H1 (cell line): ENCODE measurements at regions not wholly inside any gene's neighbourhood (a gene's known extent, or its start where the extent isn't known, plus 50 kb on each side); places are given as distances from the start of the nearest gene placed in this dataset.

Experiments used
- CTCF ChIA-PET: fragments of 300-600 bp; sonication (Branson Sonifier 250); formaldehyde crosslinking; loops from one replicate; lab custom pipeline; 2021; ENCODE audit not compliant: partially characterized antibody; lab: Charles Lee
- POLR2A ChIA-PET: fragments of 300-600 bp; sonication (Branson Sonifier 250); formaldehyde crosslinking; loops from one replicate; lab custom pipeline; 2021; ENCODE audit warnings: inconsistent platforms; ENCODE audit not compliant: partially characterized antibody; lab: Charles Lee
- DNase-seq, 2 experiments: peaks; one replicate each; pipeline versions ENCODE4 v3.0.0 to v3.0.0-alpha.2; 2010 to 2022; ENCODE audit warnings: low spot score in 2 of 2, low read depth in 1 of 2, mixed read lengths in 1 of 2
- FAIRE-seq: peaks from 2 replicates; lab custom pipeline; 2011; peaks lifted over from hg19 to GRCh38; lab: Jason Lieb, UNC
- H2AFZ ChIP-seq: 2 replicates; pipeline ENCODE4 v1.8.1; 2012; ENCODE audit warnings: low read length, inconsistent platforms
- H2AK5ac ChIP-seq: 2 replicates; pipeline ENCODE4 v1.6.1; 2013; ENCODE audit warnings: low read depth, low read length
- H2BK120ac ChIP-seq: replicated peaks from 2 replicates; pipeline ENCODE3; 2013; ENCODE audit warnings: low read depth, low read length, inconsistent platforms
- H2BK12ac ChIP-seq: 2 replicates; pipeline ENCODE4 v1.6.1; 2013; ENCODE audit warnings: low read depth, low read length
- H2BK15ac ChIP-seq: 2 replicates; pipeline ENCODE4 v1.6.1; 2013; ENCODE audit warnings: low read length
- H2BK20ac ChIP-seq: 2 replicates; pipeline ENCODE4 v1.6.1; 2013; ENCODE audit warnings: low read length
- H2BK5ac ChIP-seq: 2 replicates; pipeline ENCODE4 v1.6.1; 2013; ENCODE audit warnings: low read depth, low read length
- H3K14ac ChIP-seq: 2 replicates; pipeline ENCODE4 v1.6.1; 2013; ENCODE audit warnings: inconsistent platforms; ENCODE audit not compliant: insufficient read length
- H3K18ac ChIP-seq: 2 replicates; pipeline ENCODE4 v1.6.1; 2013; ENCODE audit warnings: low read length; ENCODE audit errors: extremely low read depth
- H3K23ac ChIP-seq: 2 replicates; pipeline ENCODE4 v1.6.1; 2013; ENCODE audit warnings: inconsistent platforms; ENCODE audit not compliant: insufficient read length
- H3K23me2 ChIP-seq: 2 replicates; pipeline ENCODE4 v1.6.1; 2013; ENCODE audit warnings: low read depth, low read length
- H3K27ac ChIP-seq: 2 replicates; pipeline ENCODE4 v1.6.1; 2011; ENCODE audit warnings: low read depth, low read length, inconsistent platforms
- H3K27me3 ChIP-seq, 4 experiments: replicated peaks in 1 of 4; 1 replicate in 1 of 4; 2 replicates in 3 of 4; pipeline versions ENCODE4 v1.6.1 to v1.8.1; 2011 to 2013; ENCODE audit warnings: low read length in 3 of 4, mild to moderate bottlenecking in 3 of 4, inconsistent platforms in 2 of 4, mixed read lengths in 2 of 4, moderate library complexity in 1 of 4; ENCODE audit not compliant: control insufficient read depth in 3 of 4, insufficient read depth in 3 of 4; ENCODE audit errors: extremely low read depth in 1 of 4
- H3K36me3 ChIP-seq, 4 experiments: 2 replicates each; pipeline versions ENCODE4 v1.6.1 to v1.8.1; 2011 to 2013; ENCODE audit warnings: mild to moderate bottlenecking in 4 of 4, low read length in 3 of 4, moderate library complexity in 2 of 4, control low read depth in 1 of 4, inconsistent platforms in 1 of 4; ENCODE audit not compliant: insufficient read depth in 4 of 4, control insufficient read depth in 2 of 4
- H3K4ac ChIP-seq: replicated peaks from 2 replicates; pipeline ENCODE3; 2013; ENCODE audit warnings: low read length, low read depth, mixed read lengths, inconsistent platforms; ENCODE audit not compliant: insufficient read length
- H3K4me1 ChIP-seq, 4 experiments: replicated peaks in 1 of 4; 1 replicate in 1 of 4; 2 replicates in 3 of 4; pipeline versions ENCODE4 v1.6.1 to v1.8.1; 2011 to 2013; ENCODE audit warnings: low read length in 3 of 4, inconsistent platforms in 2 of 4, mixed read lengths in 1 of 4; ENCODE audit not compliant: insufficient read depth in 4 of 4, control insufficient read depth in 3 of 4
- H3K4me2 ChIP-seq, 2 experiments: 2 replicates each; pipeline versions ENCODE4 v1.6.1 to v1.8.1; 2011 to 2013; ENCODE audit warnings: low read depth in 2 of 2, low read length in 2 of 2, control low read depth in 1 of 2, inconsistent platforms in 1 of 2, mild to moderate bottlenecking in 1 of 2; ENCODE audit not compliant: insufficient read depth in 1 of 2
- H3K4me3 ChIP-seq, 4 experiments: fragments of 200-600, 300-600 bp in 1 of 4; sonication (generic), shearing (Covaris generic), sonication (Bioruptor Twin) in 1 of 4; 2 replicates each; pipeline versions ENCODE4 v1.5.1 to v1.8.1; 2011 to 2016; ENCODE audit warnings: low read length in 4 of 4, low read depth in 3 of 4, control low read depth in 2 of 4, inconsistent platforms in 2 of 4, mild to moderate bottlenecking in 2 of 4, mixed read lengths in 1 of 4, moderate library complexity in 1 of 4; ENCODE audit not compliant: insufficient read depth in 2 of 4; ENCODE audit errors: extremely low read depth in 1 of 4
- H3K56ac ChIP-seq: replicated peaks from 2 replicates; pipeline ENCODE3; 2013; ENCODE audit warnings: low read depth, mild to moderate bottlenecking, mixed read lengths, low read length, inconsistent platforms; ENCODE audit not compliant: insufficient read length
- H3K79me1 ChIP-seq: 2 replicates; pipeline ENCODE4 v1.6.1; 2013; ENCODE audit warnings: low read depth, low read length, control low read depth
- H3K79me2 ChIP-seq, 2 experiments: 2 replicates each; pipeline versions ENCODE4 v1.6.1 to v1.8.1; 2012 to 2013; ENCODE audit warnings: low read length in 2 of 2, mild to moderate bottlenecking in 2 of 2, inconsistent platforms in 1 of 2; ENCODE audit not compliant: insufficient read depth in 2 of 2, control insufficient read depth in 1 of 2
- H3K9ac ChIP-seq, 4 experiments: replicated peaks in 1 of 4; 1 replicate in 1 of 4; 2 replicates in 3 of 4; pipeline versions ENCODE4 v1.6.1 to v1.8.1; 2011 to 2013; ENCODE audit warnings: low read depth in 3 of 4, low read length in 3 of 4, control low read depth in 2 of 4, mild to moderate bottlenecking in 2 of 4, moderate library complexity in 2 of 4, inconsistent platforms in 1 of 4; ENCODE audit errors: extremely low read depth in 1 of 4
- H3K9me3 ChIP-seq, 2 experiments: 2 replicates each; pipeline versions ENCODE4 v1.6.1 to v1.8.1; 2012 to 2013; ENCODE audit warnings: mild to moderate bottlenecking in 2 of 2, moderate library complexity in 2 of 2, control low read depth in 1 of 2, inconsistent platforms in 1 of 2, low read depth in 1 of 2, low read length in 1 of 2, mixed read lengths in 1 of 2; ENCODE audit not compliant: insufficient read depth in 2 of 2
- H4K20me1 ChIP-seq, 2 experiments: replicated peaks in 1 of 2; 2 replicates each; pipeline versions ENCODE3 to v1.8.1; 2011 to 2013; ENCODE audit warnings: inconsistent platforms in 2 of 2, low read length in 2 of 2, mild to moderate bottlenecking in 1 of 2; ENCODE audit not compliant: insufficient read depth in 2 of 2, control insufficient read depth in 1 of 2
- H4K5ac ChIP-seq: 2 replicates; pipeline ENCODE4 v1.6.1; 2013; ENCODE audit warnings: low read length, low read depth, mixed read lengths, inconsistent platforms; ENCODE audit not compliant: insufficient read length
- H4K8ac ChIP-seq: 2 replicates; pipeline ENCODE4 v1.8.0; 2013; ENCODE audit warnings: mild to moderate bottlenecking, moderate library complexity, low read length, inconsistent platforms; ENCODE audit not compliant: insufficient read depth; ENCODE audit errors: extremely low read depth
- H4K91ac ChIP-seq: replicated peaks from 2 replicates; pipeline ENCODE3; 2013; ENCODE audit warnings: low read length, mixed read lengths, inconsistent platforms; ENCODE audit not compliant: insufficient read length
- BRCA1 ChIP-seq: IDR thresholded peaks from 2 replicates; pipeline ENCODE4 v1.6.1; 2012; ENCODE audit warnings: low read depth, low read length, improper control_type of control experiment
- NRF1 ChIP-seq: IDR thresholded peaks from 2 replicates; pipeline ENCODE4 v1.6.1; 2011; ENCODE audit warnings: mild to moderate bottlenecking, low read depth, low read length, improper control_type of control experiment
- WGBS, 2 experiments: shearing (Covaris generic) in 1 of 2; methylation state at CpG; one replicate each; pipeline versions ENCODE4 v1.1.6 to v1.1.7; 2013 to 2015; ENCODE audit warnings: low lambda C conversion rate in 2 of 2, mixed read lengths in 2 of 2, inconsistent platforms in 1 of 2, low coverage in 1 of 2, missing lambda C conversion rate in 1 of 2; ENCODE audit not compliant: insufficient replicate concordance in 2 of 2, insufficient coverage in 1 of 2, insufficient read length in 1 of 2; ENCODE audit errors: extremely low coverage in 1 of 2, missing lambda C conversion rate in 1 of 2; 5-methylcytosine and 5-hydroxymethylcytosine counted together

DNA sequence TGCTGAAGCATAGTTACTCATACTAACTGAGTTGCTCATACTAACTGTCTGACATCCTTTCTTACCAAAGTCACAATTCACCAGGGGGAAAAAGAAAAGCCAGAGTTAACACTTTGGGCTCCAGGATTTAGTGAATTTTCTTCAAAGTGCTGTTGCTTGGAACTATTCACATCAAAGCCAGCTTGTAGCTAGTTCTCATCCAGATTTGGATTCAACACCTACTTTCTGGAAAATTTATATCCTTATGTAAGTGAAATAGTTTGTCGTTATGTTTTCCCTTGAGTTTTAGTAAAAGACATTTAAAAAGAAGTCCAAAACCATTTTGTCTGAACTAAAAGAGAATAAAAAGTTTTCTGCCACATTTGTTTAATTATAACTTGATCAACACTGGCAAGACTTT lies 264.6 kb downstream of the BRINP2 start:
- Histone ChIP-seq H3K14ac (no peak overlapping the region), H3K23me2 (no peaks in the 10 kb centered on the region), H3K79me1 (no peaks in the 10 kb centered on the region), H4K91ac (no peak overlapping the region), H2AK5ac (no peak overlapping the region), H4K20me1 (no peaks in the 10 kb centered on the region), H3K9me3 (no peaks in the 10 kb centered on the region), H3K9ac (no peak overlapping the region), H3K27me3 (no peaks in the 10 kb centered on the region), H4K5ac (no peak overlapping the region), H3K27ac (no peak overlapping the region), H3K79me2 (no peaks in the 10 kb centered on the region), H2BK5ac (no peak overlapping the region), H2BK15ac (no peak overlapping the region), H3K18ac (no peak overlapping the region), H4K8ac (no peak overlapping the region), H2BK120ac (no peak overlapping the region), H3K36me3 (no peaks in the 10 kb centered on the region), H3K4me1 (no peaks in the 10 kb centered on the region), H3K56ac (no peak overlapping the region), H3K23ac (no peak overlapping the region)
- FAIRE-seq (no peak), DNase-seq (no peak)
- CTCF ChIA-PET: interaction anchor here (2.3 to 2.6 kb wide), 2 partner anchors 12 to 179 kb away, joined by 7 read pairs; no protein-coding TSS in a partner anchor
- 90% methylated on average over 1 of the region's 1 CpG; no CpG with 5 or more reads in 1 of the 2 experiments for WGBS, 2 experiments
- no peak for TF ChIP-seq NRF1
- TF ChIP-seq BRCA1: no peak
- TF ChIP-seq, all 59 proteins: peak for 0
- POLR2A ChIA-PET: no interaction called here
- Histone ChIP-seq H2BK12ac (no peak overlapping the region), H3K4ac (no peak overlapping the region), H3K4me2 (no peak overlapping the region), H2BK20ac (no peak overlapping the region), H2AFZ (no peak overlapping the region), H3K4me3 (no peak overlapping the region)
